GM21447 (cell line): ENCODE measurements at regions not wholly inside any gene's neighbourhood (a gene's known extent, or its start where the extent isn't known, plus 50 kb on each side); places are given as distances from the start of the nearest gene placed in this dataset.
"Not testable (repeated sequence)": the region's sequence is repeated elsewhere in the genome, so short reads cannot be mapped to it uniquely, and the experiment has no call there.

Experiments used
- ATAC-seq: cut with Tn5 transposase; IDR thresholded peaks from one replicate; pipeline ENCODE4 v1.9.1; 2021; ENCODE audit not compliant: unreplicated experiment

DNA sequence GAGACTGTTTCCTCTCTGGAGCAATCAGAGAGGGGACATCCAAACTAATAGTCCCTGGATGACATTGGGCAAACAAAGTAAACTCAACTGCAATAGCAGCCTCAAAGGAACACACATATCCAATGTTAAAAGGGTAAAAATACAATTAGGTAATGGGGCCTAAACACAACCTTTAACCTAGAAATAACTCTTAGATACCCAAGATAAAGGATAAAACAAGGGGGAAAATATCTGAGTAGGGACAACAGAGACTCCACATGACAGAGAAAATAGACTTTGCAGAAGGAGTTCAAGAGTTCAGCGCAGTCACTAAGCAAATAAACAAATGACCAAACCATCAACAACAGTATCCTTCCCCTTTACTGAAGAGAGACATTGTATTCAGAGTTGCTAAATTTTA, 149.3 kb downstream of the FBXO4 start:
- no peak for ATAC-seq

GRCh38 chr5:42089705-42090104, 164.6 kb downstream of the FBXO4 start:
- ATAC-seq = no peak

DNA sequence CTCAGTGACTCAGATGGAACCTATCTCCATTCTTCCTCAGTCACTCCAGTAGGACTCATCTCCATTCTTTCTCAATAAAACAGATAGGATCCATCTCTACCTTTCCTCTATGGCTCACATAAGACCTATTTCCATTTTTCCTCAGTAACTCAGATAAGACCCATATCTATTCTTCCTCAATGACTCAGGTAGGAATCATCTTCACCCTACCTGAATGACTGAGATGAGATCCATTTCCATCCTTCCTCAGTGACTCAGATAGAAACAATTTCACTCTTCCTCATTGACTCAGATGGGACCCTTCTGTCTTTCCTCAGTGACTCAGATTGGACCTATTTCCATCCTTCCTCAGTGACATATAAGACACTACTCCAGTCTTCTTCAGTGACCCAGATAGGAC, 165.1 kb downstream of the FBXO4 start:
- no peak for ATAC-seq

- not testable (repeated sequence) for ATAC-seq
Observed at GRCh38 chr5:42099846-42100245, 174.8 kb downstream of the FBXO4 start.

GRCh38 chr5:42108468-42108867, 183.4 kb downstream of the FBXO4 start:
- ATAC-seq = no peak

DNA sequence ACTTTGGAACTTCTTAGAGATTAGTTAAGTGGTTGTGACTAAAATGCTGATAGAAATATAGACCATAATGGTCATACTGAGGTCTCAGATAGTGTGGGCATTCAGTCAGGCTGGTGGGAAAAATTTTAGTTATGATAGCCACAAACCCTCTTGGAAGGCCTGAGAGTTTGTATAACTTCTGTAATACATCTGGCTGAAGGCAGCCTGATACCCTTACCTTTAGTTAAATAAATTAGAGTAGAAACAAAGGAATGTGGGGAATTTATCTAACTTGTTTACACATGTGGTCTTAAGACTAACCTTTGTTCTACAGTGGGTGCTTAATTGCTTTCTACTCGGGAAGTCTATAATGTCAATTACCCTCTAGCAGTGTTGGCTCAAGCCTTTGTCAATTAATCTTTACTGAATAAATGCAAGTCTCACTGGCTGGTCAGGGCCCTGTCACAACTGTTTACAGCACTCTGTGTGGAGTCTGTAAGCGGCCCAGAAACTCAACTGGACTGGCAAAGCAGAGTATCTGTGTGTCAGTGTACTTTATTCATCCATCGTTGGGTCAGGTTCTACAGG, 184.0 kb downstream of the FBXO4 start:
- ATAC-seq = no peak

DNA sequence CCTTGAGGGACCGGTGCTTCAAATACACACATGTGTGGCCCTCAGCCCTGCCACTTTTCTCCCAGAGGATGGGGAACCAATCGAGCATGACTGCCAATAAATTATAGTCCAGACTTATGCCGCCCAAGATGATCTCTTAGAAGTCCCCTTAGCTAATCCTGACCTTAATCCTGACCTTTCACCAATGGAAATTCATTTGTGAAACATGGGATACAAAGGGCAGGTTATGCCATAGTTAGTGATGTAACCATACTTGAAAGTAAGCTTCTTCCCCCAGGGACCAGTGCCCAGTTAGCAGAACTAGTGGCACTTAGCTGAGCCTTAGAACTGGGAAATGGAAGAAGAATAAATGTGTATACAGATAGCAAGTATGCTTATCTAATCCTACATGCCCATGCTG, 190.6 kb downstream of the FBXO4 start:
- not testable (repeated sequence) for ATAC-seq

DNA sequence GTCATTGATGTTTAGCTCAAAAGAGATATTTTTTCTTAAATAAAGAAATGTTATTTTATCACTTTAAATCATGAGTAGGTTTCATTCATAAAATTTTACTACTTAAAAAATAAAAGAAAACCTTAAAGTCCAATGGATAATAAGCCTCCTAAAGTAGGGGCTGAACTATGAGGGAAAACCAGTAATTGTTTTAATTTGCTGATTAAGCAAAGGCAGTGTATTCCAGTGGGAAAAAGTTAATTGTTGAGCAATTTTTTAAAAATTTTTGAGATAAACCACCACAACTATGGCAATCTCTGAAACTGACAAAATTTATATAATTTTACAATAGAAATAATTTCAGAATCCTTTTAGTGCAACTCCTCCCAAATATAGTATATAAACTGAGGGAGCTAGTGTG, 195.0 kb downstream of the FBXO4 start:
- ATAC-seq = no peak

DNA sequence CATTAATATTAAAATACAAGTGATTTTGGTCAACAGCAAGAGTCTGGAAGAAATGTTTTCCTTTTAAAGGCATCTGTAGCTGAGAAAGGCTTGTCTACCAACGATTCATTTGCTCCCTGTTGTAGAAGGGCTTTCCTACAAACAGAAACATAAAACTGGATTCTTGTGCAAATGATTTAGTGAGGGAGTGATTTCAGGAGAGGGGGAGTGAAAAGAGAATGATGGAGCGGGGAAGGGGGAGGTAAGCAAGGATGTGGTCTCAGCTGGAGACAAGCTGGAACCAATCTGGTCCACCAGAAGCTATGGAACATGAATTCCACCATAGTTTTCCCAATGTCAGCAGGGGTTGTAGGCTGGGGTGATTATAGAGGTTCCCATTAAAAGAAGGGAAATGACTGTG, 196.3 kb downstream of the FBXO4 start:
- ATAC-seq = no peak

DNA sequence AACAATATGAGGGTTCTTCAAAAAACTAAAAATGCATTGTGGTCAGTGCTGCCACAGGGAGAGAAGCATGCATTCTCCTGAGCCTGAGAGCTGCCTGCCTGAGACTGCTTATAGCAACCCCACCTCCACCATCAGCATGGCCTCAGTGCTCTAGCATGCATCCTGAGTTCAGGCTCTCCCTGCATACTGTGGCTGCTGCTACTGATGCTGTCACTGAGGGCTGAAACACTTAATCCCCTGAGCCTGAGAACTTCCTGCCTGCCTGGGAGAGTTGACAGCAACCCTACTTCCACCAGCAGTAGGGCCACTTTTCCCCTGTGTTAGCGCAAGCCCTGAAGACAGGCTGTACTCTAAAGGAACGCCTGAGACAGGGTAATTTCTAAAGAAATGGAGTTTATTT, 206.0 kb downstream of the FBXO4 start:
- no peak for ATAC-seq

GRCh38 chr5:42143361-42143760, 218.3 kb downstream of the FBXO4 start:
- no peak for ATAC-seq

DNA sequence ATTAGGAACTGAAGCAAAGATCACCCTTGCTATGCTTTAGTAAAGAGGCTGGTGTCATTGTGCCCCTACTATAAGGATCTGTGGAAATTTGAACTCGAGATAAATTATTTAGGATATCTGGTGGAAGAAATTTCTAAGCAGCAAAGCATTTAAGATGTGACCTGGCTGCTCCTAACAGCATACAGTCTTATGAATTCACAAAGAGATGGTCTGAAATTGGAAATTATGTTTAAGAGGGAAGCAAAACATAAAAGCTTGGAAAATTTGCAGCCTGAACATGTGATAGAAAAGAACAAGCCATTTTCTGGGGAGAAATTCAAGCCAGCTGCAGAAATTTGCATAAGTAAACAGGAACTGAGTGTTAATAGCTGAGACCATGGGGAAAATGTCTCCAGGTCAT, 223.7 kb downstream of the FBXO4 start:
- ATAC-seq = no peak

DNA sequence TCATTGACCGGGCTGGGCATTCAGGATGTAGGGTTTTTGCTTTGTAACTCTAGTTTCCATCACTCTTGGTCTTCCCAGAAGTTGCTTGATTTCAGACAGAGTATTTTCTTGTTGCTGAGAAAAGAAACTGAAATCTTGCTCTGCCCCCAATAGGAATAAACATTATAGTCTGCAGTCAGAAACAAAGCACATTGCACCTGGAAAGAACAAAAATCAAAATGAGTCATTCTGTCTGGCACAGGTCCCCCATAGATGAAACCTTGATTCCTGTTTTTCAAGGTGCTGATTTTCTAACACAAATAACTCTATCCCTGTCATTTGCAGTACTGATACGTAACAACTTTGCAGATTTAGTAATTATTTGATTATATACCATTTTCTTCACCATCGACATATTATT, 232.1 kb downstream of the FBXO4 start:
- ATAC-seq = no peak

- ATAC-seq = no peak
Observed at GRCh38 chr5:42163083-42163482, 238.0 kb downstream of the FBXO4 start.

DNA sequence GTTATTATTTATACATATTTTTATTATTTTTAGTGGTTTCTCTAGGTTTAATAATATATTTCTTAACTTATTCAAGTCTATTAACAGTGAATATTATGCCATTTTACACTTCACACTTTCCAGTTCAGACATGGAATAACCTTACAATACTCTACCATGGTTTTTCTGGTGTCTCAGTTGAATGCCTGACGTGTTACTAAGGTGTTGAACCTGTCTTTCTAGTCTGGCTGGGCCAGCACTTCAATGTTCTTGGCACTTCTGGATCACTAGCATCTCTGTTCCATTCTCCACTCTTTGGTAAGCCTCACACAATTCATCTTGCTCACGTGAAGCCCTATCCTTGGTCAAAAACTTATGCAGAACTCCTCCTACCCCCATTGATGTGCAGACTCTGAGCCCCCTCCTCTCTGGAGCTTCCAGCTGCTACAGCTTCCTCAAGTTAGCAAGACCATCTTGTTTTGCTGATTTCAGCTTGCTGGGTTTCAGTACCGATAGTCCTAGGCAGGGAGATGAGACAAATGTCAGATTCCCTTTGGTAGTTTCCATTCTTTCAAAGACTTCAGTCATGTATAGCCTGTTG, 243.1 kb downstream of the FBXO4 start:
- ATAC-seq = no peak

DNA sequence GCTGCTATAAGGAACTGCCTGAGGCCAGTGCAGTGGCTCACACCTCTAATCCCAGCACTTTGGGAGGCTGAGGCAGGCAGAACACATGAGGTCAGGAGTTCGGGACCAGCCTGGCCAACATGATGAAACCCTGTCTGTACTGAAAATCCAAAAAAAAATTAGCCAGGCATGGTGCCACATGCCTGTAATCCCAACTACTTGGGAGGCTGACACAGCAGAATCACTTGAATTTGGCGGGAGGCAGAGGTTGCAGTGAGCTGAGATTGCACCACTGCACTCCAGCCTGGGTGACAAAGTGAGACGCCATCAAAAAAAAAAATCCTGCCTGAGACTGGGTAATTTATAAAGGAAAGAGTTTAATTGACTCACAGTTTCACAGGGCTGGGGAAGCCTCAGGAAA, 247.1 kb upstream of the GHR start:
- ATAC-seq = not testable (repeated sequence)

DNA sequence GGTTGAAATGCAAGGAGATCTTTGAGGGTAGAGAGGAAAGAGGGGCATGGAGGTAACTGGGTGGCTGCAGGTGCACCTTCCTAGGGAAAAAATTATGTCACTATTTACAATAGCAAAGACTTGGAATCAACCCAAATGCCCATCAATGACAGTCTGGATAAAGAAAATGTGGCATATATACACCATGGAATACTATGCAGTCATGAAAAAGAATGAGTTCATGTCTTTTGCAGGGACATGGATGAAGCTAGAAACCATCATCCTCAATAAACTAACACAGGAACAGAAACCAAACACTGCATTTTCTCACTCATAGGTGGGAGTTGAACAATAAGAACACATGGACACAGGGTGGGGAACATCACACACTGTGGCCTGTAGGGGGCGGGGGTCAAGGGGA, 243.4 kb upstream of the GHR start:
- ATAC-seq = not testable (repeated sequence)

GRCh38 chr5:42216904-42217303, 206.3 kb upstream of the GHR start:
- no peak for ATAC-seq

DNA sequence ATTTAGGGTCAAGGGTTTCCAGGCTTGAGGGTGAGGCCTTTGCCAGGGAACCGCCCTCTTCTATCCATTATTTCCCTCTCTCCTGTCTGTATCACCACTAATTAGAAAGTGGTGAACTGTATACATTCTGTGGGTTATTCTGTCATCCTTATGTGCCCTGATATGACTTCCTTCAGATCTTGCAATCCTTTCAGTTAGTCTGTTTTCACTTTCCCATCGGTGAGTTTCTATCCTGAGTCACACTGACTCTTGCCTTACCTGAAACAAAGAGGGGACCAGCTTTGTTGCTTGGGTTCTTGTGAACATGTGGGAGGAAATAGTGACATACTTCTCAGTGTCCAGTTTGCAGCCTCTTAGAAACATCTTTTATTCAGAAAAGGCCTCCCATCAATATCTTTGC, 205.4 kb upstream of the GHR start:
- ATAC-seq = no peak

DNA sequence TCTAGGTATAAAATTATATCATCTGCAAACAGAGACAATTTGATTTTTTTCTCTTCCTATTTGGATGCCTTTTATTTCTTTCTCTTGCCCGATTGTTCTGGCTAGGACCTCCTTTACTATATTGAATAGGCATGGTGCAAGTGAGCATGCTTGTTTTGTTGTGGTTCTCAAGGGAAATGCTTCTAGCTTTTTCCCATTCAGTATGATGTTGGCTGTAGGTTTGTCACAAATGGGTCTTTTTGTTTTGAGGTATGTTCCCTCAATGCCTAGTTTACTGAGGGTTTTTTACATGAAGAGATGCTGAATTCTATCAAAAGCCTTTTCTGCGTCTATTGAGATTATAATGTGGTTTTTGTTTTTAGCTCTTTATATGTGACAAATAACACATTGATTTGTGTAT, 198.2 kb upstream of the GHR start:
- ATAC-seq = no peak

GRCh38 chr5:42228279-42228678, 195.0 kb upstream of the GHR start:
- ATAC-seq = no peak

DNA sequence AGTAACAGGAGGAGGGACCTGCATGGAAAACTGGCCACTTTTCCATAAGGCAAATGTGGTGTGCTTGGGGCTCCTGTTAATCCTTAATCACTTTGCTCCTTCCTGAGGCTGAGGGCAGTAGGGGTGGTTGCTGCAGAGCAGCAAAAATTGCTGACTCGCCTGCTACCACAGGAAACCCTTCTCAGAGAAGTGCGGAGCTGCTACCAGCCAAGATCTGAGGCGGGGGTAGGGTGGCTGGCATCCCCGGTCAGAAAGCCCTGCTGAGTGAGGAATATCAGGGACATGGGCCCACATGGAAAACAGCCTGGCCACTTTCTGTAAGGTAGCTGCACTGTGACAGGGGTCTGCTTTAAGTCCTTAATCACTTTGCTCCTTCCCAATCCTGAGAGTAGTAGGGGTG, 192.4 kb upstream of the GHR start:
- no peak for ATAC-seq

GRCh38 chr5:42235241-42235640, 188.0 kb upstream of the GHR start:
- no peak for ATAC-seq
